ENCODE measurements at regions not wholly inside any gene's neighbourhood (a gene's known extent, or its start where the extent isn't known, plus 50 kb on each side); places are given as distances from the start of the nearest gene placed in this dataset.

- no peak for DNase-seq (ENCODE audit: low spot score)
Observed at GRCh38 chr7:123401295-123401694, 133.1 kb downstream of the IQUB start.

GRCh38 chr7:123400196-123400595 lies 134.2 kb downstream of the IQUB start:
- DNase-seq (ENCODE audit: low spot score): no peak

- peak; percentile 12 for DNase-seq (ENCODE audit: low spot score)
Observed at GRCh38 chr7:123398921-123399320, 135.5 kb downstream of the IQUB start.

GRCh38 chr7:123397746-123398338 lies 136.6 kb downstream of the IQUB start:
- no peak for DNase-seq (ENCODE audit: low spot score)

GRCh38 chr7:123393623-123394022 lies 140.8 kb downstream of the IQUB start:
- no peak for DNase-seq (ENCODE audit: low spot score)

GRCh38 chr7:123372368-123372767 lies 162.0 kb downstream of the IQUB start:
- no peak for DNase-seq (ENCODE audit: low spot score)

- DNase-seq (ENCODE audit: low spot score): no peak
Observed at GRCh38 chr7:123367484-123368122, 166.8 kb downstream of the IQUB start.

GRCh38 chr7:123367031-123367430 lies 167.3 kb upstream of the SLC13A1 start:
- no peak for DNase-seq (ENCODE audit: low spot score)

- DNase-seq (ENCODE audit: low spot score): no peak
Observed at GRCh38 chr7:123366626-123367025, 166.9 kb upstream of the SLC13A1 start.

GRCh38 chr7:123360631-123361030 lies 160.9 kb upstream of the SLC13A1 start:
- DNase-seq (ENCODE audit: low spot score): no peak

GRCh38 chr7:123355576-123356190 lies 155.9 kb upstream of the SLC13A1 start:
- peak; percentile 41 for DNase-seq (ENCODE audit: low spot score)

- no peak for DNase-seq (ENCODE audit: low spot score)
Observed at GRCh38 chr7:123352973-123353372, 153.2 kb upstream of the SLC13A1 start.

- no peak for DNase-seq (ENCODE audit: low spot score)
Observed at GRCh38 chr7:123351516-123352505, 152.0 kb upstream of the SLC13A1 start.

GRCh38 chr7:123351027-123351426 lies 151.3 kb upstream of the SLC13A1 start:
- DNase-seq (ENCODE audit: low spot score): no peak

- no peak for DNase-seq (ENCODE audit: low spot score)
Observed at GRCh38 chr7:123348690-123349089, 148.9 kb upstream of the SLC13A1 start.

GRCh38 chr7:123346766-123347165 lies 147.0 kb upstream of the SLC13A1 start:
- DNase-seq (ENCODE audit: low spot score): peak; percentile 57

GRCh38 chr7:123343611-123344010 lies 143.8 kb upstream of the SLC13A1 start:
- no peak for DNase-seq (ENCODE audit: low spot score)

GRCh38 chr7:123341102-123341501 lies 141.3 kb upstream of the SLC13A1 start:
- DNase-seq (ENCODE audit: low spot score): no peak

- no peak for DNase-seq (ENCODE audit: low spot score)
Observed at GRCh38 chr7:123338688-123339087, 138.9 kb upstream of the SLC13A1 start.

GRCh38 chr7:123329988-123330643 lies 130.3 kb upstream of the SLC13A1 start:
- no peak for DNase-seq (ENCODE audit: low spot score)

- no peak for DNase-seq (ENCODE audit: low spot score)
Observed at GRCh38 chr7:123327661-123328060, 127.9 kb upstream of the SLC13A1 start.

- DNase-seq (ENCODE audit: low spot score): no peak
Observed at GRCh38 chr7:123324283-123324682, 124.5 kb upstream of the SLC13A1 start.
